DOHH2 (cell line): ENCODE measurements at regions not wholly inside any gene's neighbourhood (a gene's known extent, or its start where the extent isn't known, plus 50 kb on each side); places are given as distances from the start of the nearest gene placed in this dataset.
"Not testable (repeated sequence)": the region's sequence is repeated elsewhere in the genome, so short reads cannot be mapped to it uniquely, and the experiment has no call there.

Experiments used
- CTCF ChIP-seq: fragments of 200-600 bp; sonication (generic); IDR thresholded peaks from one replicate; pipeline ENCODE4 v1.5.1; 2014; ENCODE audit warnings: antibody characterized with exemption, mild to moderate bottlenecking, low read depth, low read length; ENCODE audit not compliant: poor library complexity, severe bottlenecking
- EZH2phosphoT487 ChIP-seq: fragments of 200-600 bp; sonication (generic); IDR thresholded peaks from 2 replicates; pipeline ENCODE4 v1.6.1; 2017; ENCODE audit warnings: borderline replicate concordance, mild to moderate bottlenecking, antibody characterized with exemption, low read length, moderate library complexity, mixed read lengths

- not testable (repeated sequence) for TF ChIP-seq CTCF, EZH2phosphoT487
Observed at GRCh38 chrX:114040111-114040510, 543.8 kb upstream of the HTR2C start.
